GM23338 (cell line): ENCODE measurements at regions not wholly inside any gene's neighbourhood (a gene's known extent, or its start where the extent isn't known, plus 50 kb on each side); places are given as distances from the start of the nearest gene placed in this dataset.

ENCODE experiments used
- ATAC-seq: fragments of 200-7000 bp; cut with Tn5 transposase; 3 replicates; pipeline ENCODE4 v1.9.1; 2020
- DNase-seq: peaks from one replicate; pipeline ENCODE4 v3.0.0-alpha.2; 2015; ENCODE audit warnings: low spot score
- H2AFZ ChIP-seq: fragments of 200-600 bp; sonication (generic); 2 replicates; pipeline ENCODE4 v1.8.0; 2016; ENCODE audit warnings: antibody characterized with exemption, mild to moderate bottlenecking, moderate library complexity
- H3F3A ChIP-seq: fragments of 200-600 bp; sonication (generic); replicated peaks from 2 replicates; pipeline ENCODE4 v1.8.0; 2017; ENCODE audit warnings: antibody characterized with exemption, mixed run types, low read depth
- H3K27ac ChIP-seq: fragments of 200-600 bp; sonication (generic); 2 replicates; pipeline ENCODE4 v1.6.1; 2016; ENCODE audit warnings: low read depth
- H3K27me3 ChIP-seq: fragments of 200-600 bp; sonication (generic); 2 replicates; pipeline ENCODE4 v1.8.0; 2016; ENCODE audit warnings: mild to moderate bottlenecking, mixed run types, moderate library complexity; ENCODE audit not compliant: insufficient read depth
- H3K36me3 ChIP-seq: fragments of 200-600 bp; sonication (generic); 2 replicates; pipeline ENCODE4 v1.8.0; 2016; ENCODE audit warnings: mild to moderate bottlenecking; ENCODE audit not compliant: insufficient read depth
- H3K4me1 ChIP-seq: fragments of 200-600 bp; sonication (generic); 2 replicates; pipeline ENCODE4 v1.8.0; 2016; ENCODE audit warnings: mild to moderate bottlenecking, moderate library complexity; ENCODE audit not compliant: insufficient read depth
- H3K4me2 ChIP-seq: fragments of 200-600 bp; sonication (generic); 2 replicates; pipeline ENCODE4 v1.7.1; 2017; ENCODE audit warnings: mixed run types
- H3K4me3 ChIP-seq: fragments of 200-600 bp; sonication (generic); 2 replicates; pipeline ENCODE4 v1.6.1; 2016; ENCODE audit warnings: mixed run types
- H3K79me2 ChIP-seq: fragments of 200-600 bp; sonication (generic); replicated peaks from 2 replicates; pipeline ENCODE4 v1.8.0; 2017; ENCODE audit warnings: mild to moderate bottlenecking; ENCODE audit not compliant: insufficient read depth
- H3K9me2 ChIP-seq: fragments of 200-600 bp; sonication (generic); 2 replicates; pipeline ENCODE4 v1.8.0; 2017; ENCODE audit not compliant: insufficient read depth
- H4K20me1 ChIP-seq: fragments of 200-600 bp; sonication (generic); replicated peaks from 2 replicates; pipeline ENCODE4 v1.8.0; 2017; ENCODE audit warnings: mild to moderate bottlenecking; ENCODE audit not compliant: insufficient read depth
- H3K27ac Mint-ChIP-seq: 2 replicates; pipeline ENCODE4 v1.8.0; 2020; ENCODE audit warnings: inconsistent platforms, mild to moderate bottlenecking, moderate library complexity, mixed read lengths
- H3K27me3 Mint-ChIP-seq: 3 replicates; pipeline ENCODE4 v1.8.0; 2022; ENCODE audit warnings: low read depth, mild to moderate bottlenecking, moderate library complexity, mixed read lengths, inconsistent platforms; ENCODE audit not compliant: insufficient read depth, poor library complexity
- H3K36me3 Mint-ChIP-seq: 3 replicates; pipeline ENCODE4 v1.8.0; 2021; ENCODE audit warnings: low read depth, mild to moderate bottlenecking, inconsistent platforms, moderate library complexity, mixed read lengths
- H3K4me1 Mint-ChIP-seq: 3 replicates; pipeline ENCODE4 v1.8.0; 2020; ENCODE audit warnings: mild to moderate bottlenecking, inconsistent platforms, mixed read lengths
- H3K4me3 Mint-ChIP-seq: 3 replicates; pipeline ENCODE4 v1.8.0; 2021; ENCODE audit warnings: moderate library complexity, mild to moderate bottlenecking, inconsistent platforms, mixed read lengths
- H3K9me3 Mint-ChIP-seq: 3 replicates; pipeline ENCODE4 v1.8.0; 2020; ENCODE audit warnings: moderate library complexity, mild to moderate bottlenecking, inconsistent platforms, mixed read lengths
- CTCF ChIP-seq, 2 experiments: fragments of 200-600 bp in 1 of 2; sonication (generic) in 1 of 2; conservative IDR thresholded peaks; 2 replicates each; pipeline versions ENCODE4 v1.5.1 to v1.6.1; 2016 to 2017; ENCODE audit warnings: antibody characterized with exemption in 2 of 2, low read depth in 2 of 2, mild to moderate bottlenecking in 2 of 2, moderate library complexity in 1 of 2
- JUNB ChIP-seq: IDR thresholded peaks from one replicate; pipeline ENCODE4 v1.6.1; 2016; ENCODE audit warnings: antibody characterized with exemption; ENCODE audit not compliant: unreplicated experiment
- POLR2AphosphoS5 ChIP-seq: IDR thresholded peaks from 2 replicates; pipeline ENCODE4 v1.6.1; 2016; ENCODE audit warnings: antibody characterized with exemption, low read depth
- REST ChIP-seq: IDR thresholded peaks from one replicate; pipeline ENCODE4 v1.6.1; 2018; ENCODE audit warnings: antibody characterized with exemption; ENCODE audit not compliant: unreplicated experiment
- STAT1 ChIP-seq: IDR thresholded peaks from one replicate; pipeline ENCODE4 v1.6.1; 2016; ENCODE audit warnings: antibody characterized with exemption; ENCODE audit not compliant: unreplicated experiment
- ZNF331 ChIP-seq: fragments of 250-450 bp; sonication (Bioruptor Pico); IDR thresholded peaks from 2 replicates; pipeline ENCODE4 v1.5.0; 2020; ENCODE audit warnings: low read depth, mild to moderate bottlenecking, moderate library complexity
- ZNF462 ChIP-seq: fragments of 250-450 bp; sonication (Bioruptor Pico); IDR thresholded peaks from 2 replicates; pipeline ENCODE4 v1.5.0; 2020; ENCODE audit warnings: mild to moderate bottlenecking, moderate library complexity
- TF ChIP-seq, protein P1 (sequence below): IDR thresholded peaks from 2 replicates; pipeline ENCODE4 v1.6.1; 2016; ENCODE audit warnings: antibody characterized with exemption

DNA sequence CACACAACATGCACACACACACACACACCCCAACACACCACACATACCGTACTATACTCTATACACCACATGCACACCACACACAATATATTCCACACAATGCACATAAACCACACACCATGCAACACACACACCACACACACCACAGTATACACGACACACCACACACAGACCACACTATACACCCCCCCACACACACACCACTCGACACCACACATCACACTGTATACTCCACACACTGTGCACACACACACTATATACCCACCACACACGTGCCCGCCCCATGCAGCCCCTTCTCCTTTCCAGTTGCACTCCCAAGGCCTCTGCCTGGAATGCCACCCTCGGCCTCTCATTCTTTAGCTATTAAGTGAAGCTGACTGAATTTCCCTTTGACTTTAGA lies 148.2 kb upstream of the NOCT start:
- Histone ChIP-seq H3K27ac (no peak overlapping the region), H2AFZ (no peak overlapping the region), H3K27me3 (no peaks in the 10 kb centered on the region), H3F3A (no peaks in the 10 kb centered on the region), H3K79me2 (no peaks in the 10 kb centered on the region), H3K4me3 (no peak overlapping the region), H3K4me2 (no peak overlapping the region), H3K9me2 (no peaks in the 10 kb centered on the region), H4K20me1 (no peaks in the 10 kb centered on the region), H3K36me3 (no peaks in the 10 kb centered on the region), H3K4me1 (peaks cover 3% of the 10 kb centered on the region; the same call in 1 of the 2 replicates)
- Mint-ChIP-seq H3K27ac (no peak overlapping the region), H3K36me3 (no peaks in the 10 kb centered on the region), H3K27me3 (no peaks in the 10 kb centered on the region), H3K4me3 (no peak overlapping the region), H3K4me1 (peaks cover 14% of the 10 kb centered on the region), H3K9me3 (no peaks in the 10 kb centered on the region; the same call in 2 of the 3 replicates)
- no peak for DNase-seq
- ATAC-seq: no peak
- TF ChIP-seq STAT1 (no peak), CTCF (conservative IDR thresholded peaks at IDR 0.05; ENCODE audit: low read depth in 2 of 2) (no peak), ZNF462 (CRISPR knock-in tag) (no peak), ZNF331 (CRISPR knock-in tag) (no peak), REST (no peak), JUNB (no peak), POLR2AphosphoS5 (no peak)
- TF ChIP-seq, protein P1, sequence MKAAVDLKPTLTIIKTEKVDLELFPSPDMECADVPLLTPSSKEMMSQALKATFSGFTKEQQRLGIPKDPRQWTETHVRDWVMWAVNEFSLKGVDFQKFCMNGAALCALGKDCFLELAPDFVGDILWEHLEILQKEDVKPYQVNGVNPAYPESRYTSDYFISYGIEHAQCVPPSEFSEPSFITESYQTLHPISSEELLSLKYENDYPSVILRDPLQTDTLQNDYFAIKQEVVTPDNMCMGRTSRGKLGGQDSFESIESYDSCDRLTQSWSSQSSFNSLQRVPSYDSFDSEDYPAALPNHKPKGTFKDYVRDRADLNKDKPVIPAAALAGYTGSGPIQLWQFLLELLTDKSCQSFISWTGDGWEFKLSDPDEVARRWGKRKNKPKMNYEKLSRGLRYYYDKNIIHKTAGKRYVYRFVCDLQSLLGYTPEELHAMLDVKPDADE: no peak
